ENCODE measurements at regions not wholly inside any gene's neighbourhood (a gene's known extent, or its start where the extent isn't known, plus 50 kb on each side); places are given as distances from the start of the nearest gene placed in this dataset.

DNA sequence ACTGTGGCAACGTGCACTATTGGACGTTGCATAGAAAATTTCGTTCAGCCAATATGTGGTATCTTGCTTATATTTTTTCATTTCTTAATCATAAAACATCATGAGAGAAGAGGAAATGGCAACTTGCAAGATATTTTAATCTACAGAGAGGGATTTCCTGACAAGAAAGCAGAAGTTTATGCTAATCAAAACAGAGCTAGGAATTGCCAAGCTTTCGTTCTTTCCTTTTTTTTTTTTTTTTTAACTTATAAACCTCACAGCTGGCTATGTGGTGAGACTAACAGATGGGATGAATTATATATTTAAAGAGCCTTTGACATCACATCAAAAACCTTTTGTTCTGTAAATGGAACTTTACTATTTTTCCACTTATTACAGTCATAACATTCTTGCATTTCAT, 1136.9 kb upstream of the TMEFF2 start:
- ATAC-seq (ENCODE audit: low FRiP score) = no peak
- TF ChIP-seq, protein P1, sequence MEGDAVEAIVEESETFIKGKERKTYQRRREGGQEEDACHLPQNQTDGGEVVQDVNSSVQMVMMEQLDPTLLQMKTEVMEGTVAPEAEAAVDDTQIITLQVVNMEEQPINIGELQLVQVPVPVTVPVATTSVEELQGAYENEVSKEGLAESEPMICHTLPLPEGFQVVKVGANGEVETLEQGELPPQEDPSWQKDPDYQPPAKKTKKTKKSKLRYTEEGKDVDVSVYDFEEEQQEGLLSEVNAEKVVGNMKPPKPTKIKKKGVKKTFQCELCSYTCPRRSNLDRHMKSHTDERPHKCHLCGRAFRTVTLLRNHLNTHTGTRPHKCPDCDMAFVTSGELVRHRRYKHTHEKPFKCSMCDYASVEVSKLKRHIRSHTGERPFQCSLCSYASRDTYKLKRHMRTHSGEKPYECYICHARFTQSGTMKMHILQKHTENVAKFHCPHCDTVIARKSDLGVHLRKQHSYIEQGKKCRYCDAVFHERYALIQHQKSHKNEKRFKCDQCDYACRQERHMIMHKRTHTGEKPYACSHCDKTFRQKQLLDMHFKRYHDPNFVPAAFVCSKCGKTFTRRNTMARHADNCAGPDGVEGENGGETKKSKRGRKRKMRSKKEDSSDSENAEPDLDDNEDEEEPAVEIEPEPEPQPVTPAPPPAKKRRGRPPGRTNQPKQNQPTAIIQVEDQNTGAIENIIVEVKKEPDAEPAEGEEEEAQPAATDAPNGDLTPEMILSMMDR (IDR thresholded peaks at IDR 0.05) = no peak
- no peak for DNase-seq (ENCODE audit: low spot score)

DNA sequence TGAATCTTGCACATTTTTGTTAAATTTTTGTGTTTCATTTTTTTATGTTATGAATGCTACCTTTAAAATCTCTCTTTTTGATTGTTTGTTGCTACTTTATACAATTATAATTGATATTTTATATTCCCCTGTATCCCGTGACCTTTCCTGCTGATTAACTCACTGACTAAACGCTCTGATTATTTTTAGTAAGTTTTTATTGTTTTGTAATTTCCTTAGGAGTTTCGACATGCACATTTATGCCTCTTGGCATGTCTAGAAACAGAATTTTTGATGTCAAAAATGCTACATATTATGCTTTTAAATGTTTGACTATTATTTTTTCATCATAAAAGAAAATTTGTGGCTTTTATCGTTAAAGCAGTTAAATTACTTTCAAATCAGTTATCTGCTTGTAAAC, 1131.6 kb upstream of the TMEFF2 start:
- no peak for DNase-seq (ENCODE audit: low spot score)
- TF ChIP-seq, protein P1 (IDR thresholded peaks at IDR 0.05) = no peak
- no peak for ATAC-seq (ENCODE audit: low FRiP score)

DNA sequence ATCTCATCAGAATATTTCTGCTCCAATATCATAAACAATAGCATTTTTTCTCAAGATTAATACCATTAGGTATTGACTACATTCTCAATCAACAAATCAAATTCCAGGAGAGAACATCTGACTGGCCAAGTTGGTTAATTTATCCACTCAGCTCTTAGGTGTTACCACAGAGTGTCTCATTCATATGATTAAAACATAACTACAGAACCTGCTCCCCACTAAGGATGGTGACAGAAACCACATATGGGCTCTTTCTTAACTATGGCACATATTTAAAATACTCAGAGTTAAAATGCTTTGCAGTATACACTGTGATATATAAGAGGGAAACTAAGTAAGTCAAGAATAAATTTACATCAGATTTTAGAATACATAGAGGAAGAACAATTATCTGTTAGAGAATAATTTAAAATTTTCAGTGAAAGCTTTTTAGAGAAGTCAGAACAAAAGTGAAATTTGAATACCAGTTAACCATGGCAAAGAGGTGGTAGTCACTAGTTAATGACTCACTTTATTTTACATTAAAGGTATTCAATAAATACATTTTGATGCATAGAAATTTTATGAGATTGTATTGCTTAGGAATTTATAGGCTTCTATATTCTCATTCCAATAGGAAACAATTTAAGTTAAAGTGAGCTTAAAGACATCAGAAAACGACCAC, 1120.8 kb upstream of the TMEFF2 start:
- DNase-seq (ENCODE audit: low spot score) = no peak
- no peak for ATAC-seq (ENCODE audit: low FRiP score)
- TF ChIP-seq, protein P1 (IDR thresholded peaks at IDR 0.05) = no peak

DNA sequence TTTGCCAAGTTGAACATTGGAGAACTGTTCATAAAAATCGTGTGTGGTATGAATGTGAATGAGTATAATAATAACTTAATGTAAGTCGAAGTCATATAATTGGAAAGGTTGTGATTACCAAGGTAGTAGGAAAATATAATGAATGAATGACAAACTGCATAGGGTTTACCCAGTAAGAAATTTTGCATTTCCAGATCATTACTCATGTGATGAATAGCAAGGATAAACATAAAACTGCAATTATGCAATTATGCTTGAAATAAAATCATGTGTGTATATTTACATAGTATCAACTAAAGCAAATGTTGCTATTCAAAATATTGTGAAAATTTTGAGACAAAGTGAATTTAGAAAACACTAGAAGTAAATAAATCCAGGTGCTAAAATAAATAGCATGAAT, 1108.7 kb upstream of the TMEFF2 start:
- ATAC-seq (ENCODE audit: low FRiP score) (no peak), DNase-seq (ENCODE audit: low spot score) (no peak)
- TF ChIP-seq, protein P1 (IDR thresholded peaks at IDR 0.05) = no peak

DNA sequence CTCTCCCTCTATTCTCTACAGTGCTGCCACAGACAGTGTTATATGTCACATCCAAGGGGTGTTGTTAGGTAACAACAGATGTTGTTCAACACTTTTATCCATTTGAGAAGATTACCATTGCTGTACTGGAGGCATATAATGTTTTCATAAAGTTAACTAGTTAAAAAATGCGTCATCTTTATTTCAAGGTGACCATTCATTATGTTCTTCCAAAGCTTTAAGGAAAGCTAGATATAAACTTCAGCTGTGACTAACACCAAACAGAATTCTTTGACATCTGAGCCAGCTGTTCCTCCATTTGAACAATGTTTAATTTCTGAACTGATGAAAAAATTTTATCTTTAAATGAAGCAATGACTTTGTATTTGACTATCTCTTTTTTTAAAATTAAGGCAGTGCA, 1099.6 kb upstream of the TMEFF2 start:
- ATAC-seq (ENCODE audit: low FRiP score) (no peak), DNase-seq (ENCODE audit: low spot score) (no peak)
- TF ChIP-seq, protein P1 (IDR thresholded peaks at IDR 0.05) = no peak

DNA sequence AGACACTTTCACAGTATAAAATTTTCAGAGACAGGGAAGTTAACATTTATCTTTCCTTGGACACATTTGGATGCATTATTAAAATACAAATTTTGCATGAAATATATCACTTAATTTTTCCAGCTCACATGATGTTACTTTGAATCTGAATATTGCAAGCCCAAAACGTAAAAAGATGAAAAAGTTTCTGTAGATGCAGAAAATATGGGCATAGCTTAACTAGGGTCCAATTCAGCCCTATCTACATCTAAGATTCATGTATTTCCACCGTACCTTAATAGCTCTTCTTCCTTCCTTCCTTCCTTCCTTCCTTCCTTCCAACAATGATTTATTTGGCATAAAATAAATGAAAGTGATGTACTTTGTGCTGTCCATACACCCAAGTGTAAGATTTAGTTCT, 1084.6 kb upstream of the TMEFF2 start:
- TF ChIP-seq, protein P1 (IDR thresholded peaks at IDR 0.05) = no peak
- no peak for ATAC-seq (ENCODE audit: low FRiP score)
- DNase-seq (ENCODE audit: low spot score) = no peak

DNA sequence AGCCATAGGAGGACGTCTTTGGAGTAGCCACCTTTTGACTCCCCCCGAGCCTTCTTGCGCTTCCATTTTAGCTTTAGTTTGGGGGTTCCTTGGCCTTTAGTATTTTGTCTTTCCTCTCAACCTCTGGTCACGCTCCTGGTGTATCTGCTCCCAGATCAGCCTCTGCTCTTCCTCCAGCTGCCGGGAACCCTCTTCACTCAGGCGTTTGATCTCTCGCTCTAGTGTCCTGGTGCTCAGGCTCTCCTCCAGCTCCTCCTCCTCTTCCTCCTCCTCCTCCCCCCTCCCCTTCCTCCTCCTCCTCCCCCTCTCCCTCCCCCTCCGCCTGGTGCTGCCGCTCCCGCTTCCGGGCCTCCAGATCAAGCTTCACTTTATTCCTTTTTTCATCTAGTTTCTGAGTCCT, 1082.3 kb upstream of the TMEFF2 start:
- TF ChIP-seq, protein P1 (IDR thresholded peaks at IDR 0.05) = no peak
- ATAC-seq (ENCODE audit: low FRiP score) = no peak
- no peak for DNase-seq (ENCODE audit: low spot score)

All from omental fat pad (tissue), 3 donors.